ENCODE measurements at regions not wholly inside any gene's neighbourhood (a gene's known extent, or its start where the extent isn't known, plus 50 kb on each side); places are given as distances from the start of the nearest gene placed in this dataset.
A peak's percentile ranks its signal among the peaks of the same experiment; 100 is the strongest.

DNA sequence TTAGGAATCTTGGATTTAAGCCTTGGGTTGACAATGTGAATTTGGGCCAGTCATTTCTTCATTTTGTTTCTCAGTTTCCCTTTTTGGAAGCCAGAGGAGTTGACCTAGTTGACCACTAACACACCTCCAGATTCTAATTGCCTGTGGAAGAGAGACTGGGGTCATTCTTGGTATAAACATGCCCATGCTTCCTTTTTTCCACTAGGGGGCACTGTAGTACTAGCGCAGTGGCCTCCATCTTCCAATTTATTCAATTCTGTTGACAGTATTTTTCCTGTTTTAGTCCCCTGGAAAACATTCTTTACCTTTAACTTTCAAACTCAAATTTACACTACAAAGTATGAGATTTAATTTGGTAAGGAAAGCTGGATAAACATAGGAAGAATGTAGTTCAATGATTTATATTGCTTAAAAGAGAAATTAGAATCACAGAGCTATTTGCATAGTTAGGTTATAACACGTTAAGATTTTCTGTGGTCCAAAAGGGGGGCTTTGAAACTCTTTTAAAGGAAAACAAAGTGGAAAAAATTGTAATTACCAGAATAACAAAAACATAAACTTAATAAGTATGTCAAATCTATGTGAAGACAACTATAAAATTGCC, 57.5 kb upstream of the AGPS start:
- TF ChIP-seq KLF8 (tag by site-specific recombination; IDR thresholded peaks at IDR 0.05): no peak
- TF ChIP-seq ZNF274 (IDR thresholded peaks at IDR 0.05; ENCODE audit: low read length): no peak
- no peak for TF ChIP-seq ZNF274 (tag by site-specific recombination; IDR thresholded peaks at IDR 0.05; ENCODE audit: borderline replicate concordance)
- TF ChIP-seq, protein P1, sequence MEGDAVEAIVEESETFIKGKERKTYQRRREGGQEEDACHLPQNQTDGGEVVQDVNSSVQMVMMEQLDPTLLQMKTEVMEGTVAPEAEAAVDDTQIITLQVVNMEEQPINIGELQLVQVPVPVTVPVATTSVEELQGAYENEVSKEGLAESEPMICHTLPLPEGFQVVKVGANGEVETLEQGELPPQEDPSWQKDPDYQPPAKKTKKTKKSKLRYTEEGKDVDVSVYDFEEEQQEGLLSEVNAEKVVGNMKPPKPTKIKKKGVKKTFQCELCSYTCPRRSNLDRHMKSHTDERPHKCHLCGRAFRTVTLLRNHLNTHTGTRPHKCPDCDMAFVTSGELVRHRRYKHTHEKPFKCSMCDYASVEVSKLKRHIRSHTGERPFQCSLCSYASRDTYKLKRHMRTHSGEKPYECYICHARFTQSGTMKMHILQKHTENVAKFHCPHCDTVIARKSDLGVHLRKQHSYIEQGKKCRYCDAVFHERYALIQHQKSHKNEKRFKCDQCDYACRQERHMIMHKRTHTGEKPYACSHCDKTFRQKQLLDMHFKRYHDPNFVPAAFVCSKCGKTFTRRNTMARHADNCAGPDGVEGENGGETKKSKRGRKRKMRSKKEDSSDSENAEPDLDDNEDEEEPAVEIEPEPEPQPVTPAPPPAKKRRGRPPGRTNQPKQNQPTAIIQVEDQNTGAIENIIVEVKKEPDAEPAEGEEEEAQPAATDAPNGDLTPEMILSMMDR (tag by site-specific recombination; IDR thresholded peaks at IDR 0.05): peak; percentile 63; the same call in 1 of the 2 replicates
- no peak for TF ChIP-seq ZNF121 (tag by site-specific recombination; IDR thresholded peaks at IDR 0.05)
